ENCODE measurements at regions not wholly inside any gene's neighbourhood (a gene's known extent, or its start where the extent isn't known, plus 50 kb on each side); places are given as distances from the start of the nearest gene placed in this dataset.

- no peak for DNase-seq (ENCODE audit: low read depth)
- H3K4me3 ChIP-seq (ENCODE audit: low read depth, low read length) = no peak overlapping the region
- in situ Hi-C loops (cut with HindIII; ENCODE audit: low sequenced_read_pairs) = no loop called here
- TF ChIP-seq CTCF (IDR thresholded peaks at IDR 0.05; ENCODE audit: low read depth, low read length, missing control alignments) = no peak
Observed at GRCh38 chr13:93116809-93117208, 109.8 kb upstream of the GPC6 start.

- in situ Hi-C loops (cut with HindIII; ENCODE audit: low sequenced_read_pairs) = no loop called here
- no peak overlapping the region for H3K4me3 ChIP-seq (ENCODE audit: low read depth, low read length)
- no peak for TF ChIP-seq CTCF (IDR thresholded peaks at IDR 0.05; ENCODE audit: low read depth, low read length, missing control alignments)
- no peak for DNase-seq (ENCODE audit: low read depth)
Observed at GRCh38 chr13:93118081-93118615, 108.5 kb upstream of the GPC6 start.

GRCh38 chr13:93140912-93141311 lies 85.7 kb upstream of the GPC6 start:
- no peak overlapping the region for H3K4me3 ChIP-seq (ENCODE audit: low read depth, low read length)
- DNase-seq (ENCODE audit: low read depth) = no peak
- in situ Hi-C loops (cut with HindIII; ENCODE audit: low sequenced_read_pairs) = no loop called here
- TF ChIP-seq CTCF (IDR thresholded peaks at IDR 0.05; ENCODE audit: low read depth, low read length, missing control alignments) = no peak

GRCh38 chr13:93144031-93144430 lies 82.6 kb upstream of the GPC6 start:
- no peak for TF ChIP-seq CTCF (IDR thresholded peaks at IDR 0.05; ENCODE audit: low read depth, low read length, missing control alignments)
- in situ Hi-C loops (cut with HindIII; ENCODE audit: low sequenced_read_pairs) = no loop called here

GRCh38 chr13:93145199-93145598 lies 81.4 kb upstream of the GPC6 start:
- TF ChIP-seq CTCF (IDR thresholded peaks at IDR 0.05; ENCODE audit: low read depth, low read length, missing control alignments) = no peak
- in situ Hi-C loops (cut with HindIII; ENCODE audit: low sequenced_read_pairs) = no loop called here
- DNase-seq (ENCODE audit: low read depth) = no peak
- no peak overlapping the region for H3K4me3 ChIP-seq (ENCODE audit: low read depth, low read length)

More at GRCh38 chr13:93144031-93144430, 82.6 kb upstream of the GPC6 start:
- no peak overlapping the region for H3K4me3 ChIP-seq (ENCODE audit: low read depth, low read length)
- peak; percentile 64 for DNase-seq (ENCODE audit: low read depth)

- DNase-seq (ENCODE audit: low read depth) = peak; percentile 85
- no peak for TF ChIP-seq CTCF (IDR thresholded peaks at IDR 0.05; ENCODE audit: low read depth, low read length, missing control alignments)
- in situ Hi-C loops (cut with HindIII; ENCODE audit: low sequenced_read_pairs) = no loop called here
- H3K4me3 ChIP-seq (ENCODE audit: low read depth, low read length) = no peak overlapping the region
Observed at GRCh38 chr13:93146584-93147297, 79.9 kb upstream of the GPC6 start.

Data from astrocyte of the cerebellum (primary cell).